Activated naive CD8-positive, alpha-beta T cell (primary cell): ENCODE measurements at regions not wholly inside any gene's neighbourhood (a gene's known extent, or its start where the extent isn't known, plus 50 kb on each side); places are given as distances from the start of the nearest gene placed in this dataset.

ENCODE experiments used
- H3K27ac Mint-ChIP-seq: one replicate; pipeline ENCODE4 v1.8.0; 2021; ENCODE audit warnings: mixed read lengths
- H3K27me3 Mint-ChIP-seq: one replicate; pipeline ENCODE4 v1.8.0; 2021; ENCODE audit warnings: mixed read lengths
- H3K36me3 Mint-ChIP-seq: one replicate; pipeline ENCODE4 v1.8.0; 2021; ENCODE audit warnings: mixed read lengths
- H3K4me1 Mint-ChIP-seq: one replicate; pipeline ENCODE4 v1.8.0; 2021; ENCODE audit warnings: low read depth, mixed read lengths
- H3K4me3 Mint-ChIP-seq: one replicate; pipeline ENCODE4 v1.8.0; 2021; ENCODE audit warnings: mild to moderate bottlenecking, mixed read lengths
- H3K9me3 Mint-ChIP-seq: one replicate; pipeline ENCODE4 v1.8.0; 2021; ENCODE audit warnings: low read depth, mixed read lengths

GRCh38 chr18:39969803-39970494 is 1985.1 kb upstream of the PIK3C3 start:
- H3K4me3 Mint-ChIP-seq = no peak overlapping the region
- H3K27ac Mint-ChIP-seq = no peak overlapping the region
- peaks cover 5% of the 10 kb centered on the region for H3K9me3 Mint-ChIP-seq
- no peaks in the 10 kb centered on the region for H3K36me3 Mint-ChIP-seq
- H3K27me3 Mint-ChIP-seq = no peaks in the 10 kb centered on the region
- no peaks in the 10 kb centered on the region for H3K4me1 Mint-ChIP-seq

- Mint-ChIP-seq H3K4me1 (no peaks in the 10 kb centered on the region), H3K27ac (no peak overlapping the region), H3K27me3 (no peaks in the 10 kb centered on the region), H3K36me3 (no peaks in the 10 kb centered on the region), H3K4me3 (no peak overlapping the region), H3K9me3 (peaks cover 5% of the 10 kb centered on the region)
These were observed 1988.8 kb upstream of the PIK3C3 start for GRCh38 chr18:39966275-39966674.

- Mint-ChIP-seq H3K27me3 (no peaks in the 10 kb centered on the region), H3K4me1 (no peaks in the 10 kb centered on the region), H3K36me3 (no peaks in the 10 kb centered on the region), H3K9me3 (peaks cover 5% of the 10 kb centered on the region), H3K4me3 (no peak overlapping the region), H3K27ac (no peak overlapping the region)
These were observed 1992.5 kb upstream of the PIK3C3 start for GRCh38 chr18:39962546-39962945.

- H3K4me3 Mint-ChIP-seq = no peak overlapping the region
- H3K36me3 Mint-ChIP-seq = no peaks in the 10 kb centered on the region
- no peaks in the 10 kb centered on the region for H3K9me3 Mint-ChIP-seq
- no peak overlapping the region for H3K27ac Mint-ChIP-seq
- no peaks in the 10 kb centered on the region for H3K27me3 Mint-ChIP-seq
- H3K4me1 Mint-ChIP-seq = no peaks in the 10 kb centered on the region
These were observed 1994.5 kb upstream of the PIK3C3 start for GRCh38 chr18:39960550-39960949.

GRCh38 chr18:39959839-39960238 is 1995.2 kb upstream of the PIK3C3 start:
- Mint-ChIP-seq H3K4me3 (no peak overlapping the region), H3K27me3 (no peaks in the 10 kb centered on the region), H3K36me3 (no peaks in the 10 kb centered on the region), H3K27ac (no peak overlapping the region), H3K9me3 (no peaks in the 10 kb centered on the region), H3K4me1 (no peaks in the 10 kb centered on the region)

- H3K9me3 Mint-ChIP-seq = no peaks in the 10 kb centered on the region
- no peaks in the 10 kb centered on the region for H3K36me3 Mint-ChIP-seq
- no peaks in the 10 kb centered on the region for H3K27me3 Mint-ChIP-seq
- H3K27ac Mint-ChIP-seq = no peak overlapping the region
- no peaks in the 10 kb centered on the region for H3K4me1 Mint-ChIP-seq
- no peak overlapping the region for H3K4me3 Mint-ChIP-seq
These were observed 1996.2 kb upstream of the PIK3C3 start for GRCh38 chr18:39958876-39959275.

- H3K27me3 Mint-ChIP-seq = no peaks in the 10 kb centered on the region
- no peaks in the 10 kb centered on the region for H3K9me3 Mint-ChIP-seq
- H3K4me3 Mint-ChIP-seq = no peak overlapping the region
- no peak overlapping the region for H3K27ac Mint-ChIP-seq
- no peaks in the 10 kb centered on the region for H3K4me1 Mint-ChIP-seq
- no peaks in the 10 kb centered on the region for H3K36me3 Mint-ChIP-seq
These were observed 2002.2 kb upstream of the PIK3C3 start for GRCh38 chr18:39952816-39953215.

GRCh38 chr18:39951142-39951720 is 2003.8 kb upstream of the PIK3C3 start:
- Mint-ChIP-seq H3K4me3 (no peak overlapping the region), H3K9me3 (no peaks in the 10 kb centered on the region), H3K36me3 (no peaks in the 10 kb centered on the region), H3K27me3 (no peaks in the 10 kb centered on the region), H3K27ac (no peak overlapping the region), H3K4me1 (no peaks in the 10 kb centered on the region)

- H3K27me3 Mint-ChIP-seq = no peaks in the 10 kb centered on the region
- no peak overlapping the region for H3K4me3 Mint-ChIP-seq
- H3K9me3 Mint-ChIP-seq = no peaks in the 10 kb centered on the region
- no peaks in the 10 kb centered on the region for H3K36me3 Mint-ChIP-seq
- no peaks in the 10 kb centered on the region for H3K4me1 Mint-ChIP-seq
- no peak overlapping the region for H3K27ac Mint-ChIP-seq
These were observed 2008.4 kb upstream of the PIK3C3 start for GRCh38 chr18:39946623-39947061.

GRCh38 chr18:39945076-39945475 is 2010.0 kb upstream of the PIK3C3 start:
- no peak overlapping the region for H3K27ac Mint-ChIP-seq
- H3K27me3 Mint-ChIP-seq = no peaks in the 10 kb centered on the region
- no peaks in the 10 kb centered on the region for H3K9me3 Mint-ChIP-seq
- H3K36me3 Mint-ChIP-seq = no peaks in the 10 kb centered on the region
- H3K4me3 Mint-ChIP-seq = no peak overlapping the region
- no peaks in the 10 kb centered on the region for H3K4me1 Mint-ChIP-seq

GRCh38 chr18:39942702-39943101 is 2012.3 kb upstream of the PIK3C3 start:
- no peak overlapping the region for H3K4me3 Mint-ChIP-seq
- no peaks in the 10 kb centered on the region for H3K36me3 Mint-ChIP-seq
- H3K27me3 Mint-ChIP-seq = no peaks in the 10 kb centered on the region

GRCh38 chr18:39938676-39939608 is 2016.1 kb upstream of the PIK3C3 start:
- no peaks in the 10 kb centered on the region for H3K27me3 Mint-ChIP-seq
- H3K36me3 Mint-ChIP-seq = no peaks in the 10 kb centered on the region
- H3K27ac Mint-ChIP-seq = no peak overlapping the region
- H3K4me1 Mint-ChIP-seq = no peaks in the 10 kb centered on the region
- peaks cover 11% of the 10 kb centered on the region for H3K9me3 Mint-ChIP-seq
- H3K4me3 Mint-ChIP-seq = no peak overlapping the region

More at GRCh38 chr18:39942702-39943101, 2012.3 kb upstream of the PIK3C3 start:
- Mint-ChIP-seq H3K27ac (no peak overlapping the region), H3K9me3 (peaks cover 7% of the 10 kb centered on the region), H3K4me1 (no peaks in the 10 kb centered on the region)

- H3K27ac Mint-ChIP-seq = no peak overlapping the region
- H3K4me3 Mint-ChIP-seq = no peak overlapping the region
- no peaks in the 10 kb centered on the region for H3K36me3 Mint-ChIP-seq
- H3K9me3 Mint-ChIP-seq = peaks cover 18% of the 10 kb centered on the region
- H3K4me1 Mint-ChIP-seq = no peaks in the 10 kb centered on the region
- H3K27me3 Mint-ChIP-seq = no peaks in the 10 kb centered on the region
These were observed 2019.4 kb upstream of the PIK3C3 start for GRCh38 chr18:39935598-39935997.

- H3K27ac Mint-ChIP-seq = no peak overlapping the region
- H3K4me3 Mint-ChIP-seq = no peak overlapping the region
- no peaks in the 10 kb centered on the region for H3K27me3 Mint-ChIP-seq
- no peaks in the 10 kb centered on the region for H3K36me3 Mint-ChIP-seq
- no peaks in the 10 kb centered on the region for H3K4me1 Mint-ChIP-seq
- H3K9me3 Mint-ChIP-seq = no peaks in the 10 kb centered on the region
These were observed 2036.2 kb upstream of the PIK3C3 start for GRCh38 chr18:39918847-39919246.

- H3K27me3 Mint-ChIP-seq = no peaks in the 10 kb centered on the region
- no peak overlapping the region for H3K4me3 Mint-ChIP-seq
- peaks cover 2% of the 10 kb centered on the region for H3K36me3 Mint-ChIP-seq
- no peaks in the 10 kb centered on the region for H3K4me1 Mint-ChIP-seq
- H3K9me3 Mint-ChIP-seq = peaks cover 16% of the 10 kb centered on the region
- no peak overlapping the region for H3K27ac Mint-ChIP-seq
These were observed 2041.2 kb upstream of the PIK3C3 start for GRCh38 chr18:39913672-39914366.
